Osteoblast (primary cell): ENCODE measurements at regions not wholly inside any gene's neighbourhood (a gene's known extent, or its start where the extent isn't known, plus 50 kb on each side); places are given as distances from the start of the nearest gene placed in this dataset.

Experiments used
- DNase-seq: peaks from one replicate; pipeline ENCODE4 v3.0.0; 2011; ENCODE audit warnings: low spot score, mixed read lengths; ENCODE audit not compliant: insufficient read length; ENCODE audit errors: missing footprints
- H2AFZ ChIP-seq: 2 replicates; pipeline ENCODE4 v1.6.0; 2011; ENCODE audit warnings: mild to moderate bottlenecking, low read length
- H3K27ac ChIP-seq: 2 replicates; pipeline ENCODE4 v1.5.1; 2011; ENCODE audit warnings: mild to moderate bottlenecking, low read depth, low read length, moderate library complexity
- H3K27me3 ChIP-seq: 2 replicates; pipeline ENCODE4 v1.6.0; 2012; ENCODE audit warnings: mild to moderate bottlenecking, control low read depth, inconsistent platforms, low read length, moderate library complexity; ENCODE audit not compliant: insufficient read depth
- H3K36me3 ChIP-seq: 2 replicates; pipeline ENCODE4 v1.5.1; 2011; ENCODE audit warnings: mild to moderate bottlenecking, low read length, control low read depth, moderate library complexity; ENCODE audit not compliant: insufficient read depth
- H3K4me1 ChIP-seq: 2 replicates; pipeline ENCODE4 v1.5.1; 2011; ENCODE audit warnings: mild to moderate bottlenecking, low read length, control low read depth, moderate library complexity; ENCODE audit not compliant: insufficient read depth
- H3K4me2 ChIP-seq: 2 replicates; pipeline ENCODE4 v1.6.0; 2011; ENCODE audit warnings: mild to moderate bottlenecking, low read length; ENCODE audit not compliant: insufficient read depth
- H3K4me3 ChIP-seq: fragments of 200-600 bp; sonication (generic); 3 replicates; pipeline ENCODE4 v1.5.1; 2012; ENCODE audit warnings: mild to moderate bottlenecking, low read length, inconsistent platforms; ENCODE audit not compliant: insufficient read depth
- H3K79me2 ChIP-seq: 2 replicates; pipeline ENCODE4 v1.6.0; 2012; ENCODE audit warnings: mild to moderate bottlenecking, low read length, control low read depth, inconsistent platforms; ENCODE audit not compliant: insufficient read depth
- H3K9me3 ChIP-seq: 2 replicates; pipeline ENCODE4 v1.5.1; 2011; ENCODE audit warnings: low read depth, low read length, control low read depth
- H4K20me1 ChIP-seq: 2 replicates; pipeline ENCODE4 v1.6.0; 2012; ENCODE audit warnings: mild to moderate bottlenecking, low read length, control low read depth; ENCODE audit not compliant: insufficient read depth
- TF ChIP-seq, protein P1 (sequence below): IDR thresholded peaks from 2 replicates; pipeline ENCODE4 v1.5.1; 2011; ENCODE audit warnings: mild to moderate bottlenecking, low read depth, low read length, moderate library complexity; ENCODE audit errors: extremely low read depth

- Histone ChIP-seq H3K4me3 (no peak overlapping the region), H4K20me1 (no peaks in the 10 kb centered on the region), H2AFZ (no peak overlapping the region), H3K79me2 (no peaks in the 10 kb centered on the region), H3K4me2 (no peak overlapping the region), H3K36me3 (no peaks in the 10 kb centered on the region), H3K27me3 (no peaks in the 10 kb centered on the region), H3K4me1 (no peaks in the 10 kb centered on the region), H3K27ac (no peak overlapping the region), H3K9me3 (no peaks in the 10 kb centered on the region)
- no peak for DNase-seq
- TF ChIP-seq, protein P1, sequence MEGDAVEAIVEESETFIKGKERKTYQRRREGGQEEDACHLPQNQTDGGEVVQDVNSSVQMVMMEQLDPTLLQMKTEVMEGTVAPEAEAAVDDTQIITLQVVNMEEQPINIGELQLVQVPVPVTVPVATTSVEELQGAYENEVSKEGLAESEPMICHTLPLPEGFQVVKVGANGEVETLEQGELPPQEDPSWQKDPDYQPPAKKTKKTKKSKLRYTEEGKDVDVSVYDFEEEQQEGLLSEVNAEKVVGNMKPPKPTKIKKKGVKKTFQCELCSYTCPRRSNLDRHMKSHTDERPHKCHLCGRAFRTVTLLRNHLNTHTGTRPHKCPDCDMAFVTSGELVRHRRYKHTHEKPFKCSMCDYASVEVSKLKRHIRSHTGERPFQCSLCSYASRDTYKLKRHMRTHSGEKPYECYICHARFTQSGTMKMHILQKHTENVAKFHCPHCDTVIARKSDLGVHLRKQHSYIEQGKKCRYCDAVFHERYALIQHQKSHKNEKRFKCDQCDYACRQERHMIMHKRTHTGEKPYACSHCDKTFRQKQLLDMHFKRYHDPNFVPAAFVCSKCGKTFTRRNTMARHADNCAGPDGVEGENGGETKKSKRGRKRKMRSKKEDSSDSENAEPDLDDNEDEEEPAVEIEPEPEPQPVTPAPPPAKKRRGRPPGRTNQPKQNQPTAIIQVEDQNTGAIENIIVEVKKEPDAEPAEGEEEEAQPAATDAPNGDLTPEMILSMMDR: no peak
These were observed 156.3 kb upstream of the COBL start for GRCh38 chr7:51472873-51473272.

DNA sequence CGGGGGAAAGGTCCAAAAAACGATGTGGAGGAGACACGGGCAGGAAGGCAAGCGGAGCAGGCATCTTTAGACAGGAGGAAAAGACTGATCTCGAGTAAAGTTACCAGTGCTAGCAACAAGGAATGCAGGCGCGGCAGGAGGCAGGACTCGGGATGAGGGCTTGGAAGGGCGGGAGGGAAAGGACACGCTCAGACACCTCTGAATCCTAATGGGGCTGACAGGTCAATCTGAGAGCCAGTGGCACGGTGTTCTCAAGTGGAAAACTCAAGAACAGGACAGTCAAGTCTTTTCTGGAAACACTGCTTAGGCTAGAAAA lies 155.3 kb upstream of the COBL start:
- no peaks in the 10 kb centered on the region for H3K27me3 ChIP-seq
- H3K36me3 ChIP-seq: no peaks in the 10 kb centered on the region
- H3K79me2 ChIP-seq: no peaks in the 10 kb centered on the region
- TF ChIP-seq, protein P1: no peak
- no peaks in the 10 kb centered on the region for H3K9me3 ChIP-seq
- no peak overlapping the region for H3K4me3 ChIP-seq
- H3K4me1 ChIP-seq: no peaks in the 10 kb centered on the region
- H4K20me1 ChIP-seq: no peaks in the 10 kb centered on the region
- peak; percentile 77 for DNase-seq
- no peak overlapping the region for H3K4me2 ChIP-seq
- no peak overlapping the region for H3K27ac ChIP-seq
- no peak overlapping the region for H2AFZ ChIP-seq

- no peak overlapping the region for H3K4me3 ChIP-seq
- no peak overlapping the region for H3K4me2 ChIP-seq
- DNase-seq: no peak
- H4K20me1 ChIP-seq: no peaks in the 10 kb centered on the region
- H3K36me3 ChIP-seq: no peaks in the 10 kb centered on the region
- H3K27ac ChIP-seq: no peak overlapping the region
- no peaks in the 10 kb centered on the region for H3K4me1 ChIP-seq
- TF ChIP-seq, protein P1: no peak
- H3K27me3 ChIP-seq: no peaks in the 10 kb centered on the region
- H2AFZ ChIP-seq: no peak overlapping the region
- no peaks in the 10 kb centered on the region for H3K79me2 ChIP-seq
- H3K9me3 ChIP-seq: no peaks in the 10 kb centered on the region
These were observed 154.8 kb upstream of the COBL start for GRCh38 chr7:51471210-51471980.

DNA sequence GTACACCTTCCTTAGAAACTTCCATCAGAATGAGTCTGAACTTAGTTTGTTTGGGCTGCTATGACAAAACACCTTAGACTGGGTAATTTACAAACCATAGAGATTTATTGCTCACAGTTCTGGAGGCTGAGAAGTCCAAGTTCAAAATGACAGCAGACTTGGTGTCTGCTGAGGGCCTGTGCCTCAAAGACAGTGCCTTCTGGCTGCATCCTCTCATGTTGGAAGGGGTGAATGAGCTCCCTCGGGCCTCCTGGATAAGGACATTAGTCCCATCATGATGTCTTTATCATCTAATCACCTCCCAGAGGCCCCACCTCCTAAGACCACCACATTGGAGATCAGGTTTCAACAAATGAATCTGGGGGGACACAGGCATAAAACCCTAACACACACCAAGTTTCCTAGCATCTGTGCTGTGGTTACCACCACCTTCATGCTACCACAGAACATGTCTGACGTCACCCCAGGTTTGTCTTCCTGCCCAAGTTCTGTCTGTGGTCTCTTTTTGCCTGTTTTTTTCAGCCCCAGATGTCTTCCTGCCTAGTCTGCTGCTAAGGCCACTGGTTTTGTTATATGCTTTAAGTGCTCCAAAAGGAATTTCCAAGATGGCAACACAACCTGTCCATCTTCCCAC lies 150.9 kb upstream of the COBL start:
- Histone ChIP-seq H3K4me2 (no peak overlapping the region), H3K4me3 (no peak overlapping the region), H3K27me3 (no peaks in the 10 kb centered on the region), H3K4me1 (no peaks in the 10 kb centered on the region), H3K27ac (no peak overlapping the region), H2AFZ (no peak overlapping the region), H3K79me2 (no peaks in the 10 kb centered on the region), H3K36me3 (no peaks in the 10 kb centered on the region), H4K20me1 (no peaks in the 10 kb centered on the region), H3K9me3 (no peaks in the 10 kb centered on the region)
- DNase-seq: no peak
- TF ChIP-seq, protein P1: no peak
